GM21786 (cell line): ENCODE measurements at regions not wholly inside any gene's neighbourhood (a gene's known extent, or its start where the extent isn't known, plus 50 kb on each side); places are given as distances from the start of the nearest gene placed in this dataset.
A peak's percentile ranks its signal among the peaks of the same experiment; 100 is the strongest.
"Not testable (repeated sequence)": the region's sequence is repeated elsewhere in the genome, so short reads cannot be mapped to it uniquely, and the experiment has no call there.

ENCODE experiments used
- ATAC-seq: cut with Tn5 transposase; IDR thresholded peaks from one replicate; pipeline ENCODE4 v1.9.1; 2021; ENCODE audit not compliant: unreplicated experiment

- no peak for ATAC-seq
Observed at GRCh38 chr9:72471096-72471495, 50.3 kb upstream of the TMC1 start.

- ATAC-seq: no peak
Observed at GRCh38 chr9:72467766-72468738, 53.4 kb upstream of the TMC1 start.

- no peak for ATAC-seq
Observed at GRCh38 chr9:72465593-72465984, 55.8 kb upstream of the TMC1 start.

- peak; percentile 58 for ATAC-seq
Observed at GRCh38 chr9:72464857-72465592, 56.4 kb upstream of the TMC1 start.

GRCh38 chr9:72462340-72462739 lies 59.1 kb upstream of the TMC1 start:
- ATAC-seq: no peak

- no peak for ATAC-seq
Observed at GRCh38 chr9:72460342-72461312, 60.8 kb upstream of the TMC1 start.

GRCh38 chr9:72459308-72459707 lies 62.1 kb upstream of the TMC1 start:
- ATAC-seq: no peak

GRCh38 chr9:72458153-72458552 lies 63.3 kb upstream of the TMC1 start:
- ATAC-seq: no peak

- ATAC-seq: no peak
Observed at GRCh38 chr9:72457366-72457765, 64.0 kb upstream of the TMC1 start.

- no peak for ATAC-seq
Observed at GRCh38 chr9:72454871-72455491, 66.4 kb upstream of the TMC1 start.

GRCh38 chr9:72453797-72454196 lies 67.6 kb upstream of the TMC1 start:
- ATAC-seq: no peak

GRCh38 chr9:72446241-72446640 lies 75.2 kb upstream of the TMC1 start:
- ATAC-seq: not testable (repeated sequence)

GRCh38 chr9:72445306-72445995 lies 76.0 kb upstream of the TMC1 start:
- ATAC-seq: no peak

GRCh38 chr9:72444435-72444834 lies 77.0 kb upstream of the TMC1 start:
- no peak for ATAC-seq

GRCh38 chr9:72443855-72444254 lies 77.6 kb upstream of the TMC1 start:
- peak; percentile 93 for ATAC-seq

- no peak for ATAC-seq
Observed at GRCh38 chr9:72441848-72442607, 77.0 kb upstream of the ZFAND5 start.

- ATAC-seq: no peak
Observed at GRCh38 chr9:72440992-72441847, 76.2 kb upstream of the ZFAND5 start.

- ATAC-seq: no peak
Observed at GRCh38 chr9:72440378-72440777, 75.4 kb upstream of the ZFAND5 start.
